ENCODE measurements at regions not wholly inside any gene's neighbourhood (a gene's known extent, or its start where the extent isn't known, plus 50 kb on each side); places are given as distances from the start of the nearest gene placed in this dataset.

DNA sequence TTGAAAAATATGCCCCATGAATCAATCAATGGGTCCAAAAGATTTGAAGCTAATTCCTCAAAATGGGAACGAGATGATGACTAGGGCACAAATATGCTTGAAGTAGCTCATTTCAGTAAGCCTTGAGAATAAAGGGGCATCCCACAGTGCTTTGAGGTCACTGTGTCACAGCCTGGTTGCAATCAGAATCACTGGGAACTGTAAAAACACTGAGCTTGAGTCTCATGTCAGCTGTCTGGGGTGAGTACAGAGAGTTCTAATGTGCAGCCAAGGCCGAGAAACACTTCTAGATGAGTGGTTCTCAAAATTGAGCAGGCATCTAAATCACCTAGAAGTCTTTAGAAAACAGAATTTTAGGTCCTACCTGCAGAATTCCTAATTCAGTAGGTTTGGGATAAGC lies 120.5 kb upstream of the EGFL6 start:
- TF ChIP-seq, protein P1, sequence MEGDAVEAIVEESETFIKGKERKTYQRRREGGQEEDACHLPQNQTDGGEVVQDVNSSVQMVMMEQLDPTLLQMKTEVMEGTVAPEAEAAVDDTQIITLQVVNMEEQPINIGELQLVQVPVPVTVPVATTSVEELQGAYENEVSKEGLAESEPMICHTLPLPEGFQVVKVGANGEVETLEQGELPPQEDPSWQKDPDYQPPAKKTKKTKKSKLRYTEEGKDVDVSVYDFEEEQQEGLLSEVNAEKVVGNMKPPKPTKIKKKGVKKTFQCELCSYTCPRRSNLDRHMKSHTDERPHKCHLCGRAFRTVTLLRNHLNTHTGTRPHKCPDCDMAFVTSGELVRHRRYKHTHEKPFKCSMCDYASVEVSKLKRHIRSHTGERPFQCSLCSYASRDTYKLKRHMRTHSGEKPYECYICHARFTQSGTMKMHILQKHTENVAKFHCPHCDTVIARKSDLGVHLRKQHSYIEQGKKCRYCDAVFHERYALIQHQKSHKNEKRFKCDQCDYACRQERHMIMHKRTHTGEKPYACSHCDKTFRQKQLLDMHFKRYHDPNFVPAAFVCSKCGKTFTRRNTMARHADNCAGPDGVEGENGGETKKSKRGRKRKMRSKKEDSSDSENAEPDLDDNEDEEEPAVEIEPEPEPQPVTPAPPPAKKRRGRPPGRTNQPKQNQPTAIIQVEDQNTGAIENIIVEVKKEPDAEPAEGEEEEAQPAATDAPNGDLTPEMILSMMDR (IDR thresholded peaks at IDR 0.05) = no peak
- no peak for TF ChIP-seq POLR2A (IDR thresholded peaks at IDR 0.05)

Measured in uterus (tissue), 2 donors.